NCI-H82 treated with DMSO at 0.1 percent for 48 hours (cell line): ENCODE measurements at regions not wholly inside any gene's neighbourhood (a gene's known extent, or its start where the extent isn't known, plus 50 kb on each side); places are given as distances from the start of the nearest gene placed in this dataset.
"Not testable (repeated sequence)": the region's sequence is repeated elsewhere in the genome, so short reads cannot be mapped to it uniquely, and the experiment has no call there.

Experiments used
- DNase-seq: peaks from one replicate; lab custom pipeline; 2025; ENCODE audit not compliant: unreplicated experiment; lab: John Stamatoyannopoulos, UW

DNA sequence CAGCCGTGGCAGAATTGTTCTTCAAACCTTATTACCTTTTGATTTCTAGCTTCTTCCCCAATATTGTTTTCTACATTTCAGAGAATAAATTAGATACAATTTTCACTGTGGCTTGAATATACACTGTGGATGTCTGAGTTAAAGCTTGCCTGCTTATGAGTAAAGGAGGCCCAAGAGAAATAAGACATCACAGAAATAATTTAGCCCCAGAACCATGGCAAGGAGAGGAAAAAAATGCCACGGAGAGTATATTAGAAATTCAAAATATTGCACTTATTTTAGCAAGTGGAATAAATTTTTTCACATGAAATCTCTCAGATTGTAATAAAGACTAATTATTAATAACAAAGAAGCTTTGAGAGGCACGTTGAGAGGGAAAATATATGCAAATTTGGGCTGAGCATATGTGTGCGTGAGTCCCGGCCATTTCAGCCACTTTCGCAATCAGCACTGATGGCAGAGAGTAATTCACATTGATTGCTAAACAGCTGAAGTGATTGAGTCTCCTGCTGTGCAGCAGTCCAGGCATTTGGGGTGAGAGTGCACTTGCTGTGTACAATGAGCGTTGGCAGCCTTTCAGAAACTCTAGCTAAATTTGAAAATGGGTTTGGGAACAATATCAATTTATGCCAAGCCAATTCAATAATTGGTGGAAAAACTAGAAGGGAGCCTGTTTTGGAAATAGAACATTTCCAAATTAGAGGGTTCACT is 596.0 kb downstream of the EPM2A start:
- no peak for DNase-seq

DNA sequence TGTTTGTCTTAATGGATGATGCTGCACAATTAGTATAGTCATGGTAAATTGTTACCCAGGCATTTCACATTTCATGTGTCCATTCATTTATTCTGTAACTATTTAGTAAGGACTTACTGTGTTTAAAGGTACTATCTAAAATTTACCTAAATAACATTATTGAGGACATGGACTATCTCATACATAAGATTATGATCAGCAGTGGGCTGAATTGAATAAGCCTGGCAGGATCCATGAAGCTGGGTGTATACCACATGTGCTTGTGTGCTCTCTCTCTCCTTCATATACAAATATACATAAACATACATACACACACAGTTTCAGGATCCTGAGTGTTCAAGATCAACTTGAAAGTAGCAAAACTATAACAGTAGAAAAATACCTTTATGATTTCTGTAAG is 595.4 kb downstream of the EPM2A start:
- no peak for DNase-seq

DNA sequence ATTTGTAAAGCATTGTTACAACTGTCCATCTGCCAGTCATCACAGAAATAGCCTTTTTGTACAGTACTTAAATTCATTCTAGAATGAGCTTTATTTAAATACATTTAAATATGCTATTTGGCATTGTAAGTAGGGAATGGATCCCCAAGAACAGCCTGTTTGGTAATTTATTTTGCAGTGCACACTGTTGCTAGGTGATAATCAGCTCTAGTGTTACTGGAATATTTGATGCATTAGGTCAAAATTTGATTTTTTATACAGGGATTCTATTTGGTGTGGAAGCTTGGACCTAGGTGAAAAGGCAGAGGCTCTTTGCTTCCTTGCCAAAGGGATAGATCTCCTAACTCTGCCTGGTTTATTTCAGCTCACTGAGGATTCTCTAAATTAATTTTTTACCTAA is 593.7 kb downstream of the EPM2A start:
- no peak for DNase-seq

DNA sequence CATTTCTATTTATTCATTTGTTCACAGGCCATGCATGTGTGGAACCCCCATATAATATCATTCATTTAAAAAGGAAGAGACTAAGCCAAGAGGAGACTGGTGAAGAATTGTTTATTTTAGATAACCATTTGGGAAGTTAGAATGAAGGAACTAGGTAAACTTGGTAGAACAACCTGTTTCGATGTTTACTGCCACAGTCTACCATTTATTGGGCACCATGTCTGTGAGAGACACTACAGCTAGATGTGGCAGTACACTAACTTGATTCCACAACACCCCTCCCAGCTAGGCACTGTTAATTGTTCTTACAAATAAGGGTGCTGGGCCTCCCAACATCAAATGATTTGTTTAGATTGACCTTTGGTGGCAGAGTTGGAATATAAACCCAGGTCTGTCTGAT is 592.4 kb downstream of the EPM2A start:
- no peak for DNase-seq

DNA sequence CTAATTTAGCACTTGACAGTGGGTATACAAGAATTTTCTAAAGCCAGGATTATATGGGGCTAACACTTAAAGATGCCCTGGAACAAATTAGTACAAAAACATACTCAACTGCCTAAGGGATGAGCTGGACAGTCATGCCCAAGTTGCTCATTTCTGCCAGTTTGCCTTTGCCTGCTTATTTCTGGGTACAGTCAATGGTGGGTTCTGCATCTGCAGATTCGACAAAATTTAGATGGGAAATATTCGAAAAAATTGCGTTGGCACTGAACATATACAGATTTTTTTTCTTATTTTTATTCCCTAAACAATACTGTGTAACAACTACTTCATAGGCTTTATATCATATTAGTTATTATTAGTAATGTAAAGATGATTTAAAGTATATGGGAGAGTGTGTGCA is 591.9 kb downstream of the EPM2A start:
- no peak for DNase-seq

DNA sequence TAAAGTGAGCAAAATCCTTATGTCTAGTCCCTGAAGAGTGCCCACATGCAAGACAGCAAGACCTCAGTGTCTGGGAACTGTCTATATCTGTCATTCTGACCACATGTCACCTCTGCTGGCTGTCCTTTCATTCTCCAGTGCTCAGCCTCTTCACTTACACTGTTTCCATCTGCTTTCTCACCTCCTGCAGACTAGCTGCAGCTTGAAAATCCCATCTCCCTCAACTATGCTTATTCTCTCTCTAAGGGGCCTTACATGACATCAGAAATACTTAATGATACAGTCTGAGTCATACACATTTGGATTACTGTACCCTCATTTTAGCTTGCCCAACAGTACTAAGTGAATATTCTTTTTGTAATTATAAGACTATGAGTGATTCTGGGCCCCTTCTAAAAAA is 587.8 kb downstream of the EPM2A start:
- DNase-seq, result no peak

DNA sequence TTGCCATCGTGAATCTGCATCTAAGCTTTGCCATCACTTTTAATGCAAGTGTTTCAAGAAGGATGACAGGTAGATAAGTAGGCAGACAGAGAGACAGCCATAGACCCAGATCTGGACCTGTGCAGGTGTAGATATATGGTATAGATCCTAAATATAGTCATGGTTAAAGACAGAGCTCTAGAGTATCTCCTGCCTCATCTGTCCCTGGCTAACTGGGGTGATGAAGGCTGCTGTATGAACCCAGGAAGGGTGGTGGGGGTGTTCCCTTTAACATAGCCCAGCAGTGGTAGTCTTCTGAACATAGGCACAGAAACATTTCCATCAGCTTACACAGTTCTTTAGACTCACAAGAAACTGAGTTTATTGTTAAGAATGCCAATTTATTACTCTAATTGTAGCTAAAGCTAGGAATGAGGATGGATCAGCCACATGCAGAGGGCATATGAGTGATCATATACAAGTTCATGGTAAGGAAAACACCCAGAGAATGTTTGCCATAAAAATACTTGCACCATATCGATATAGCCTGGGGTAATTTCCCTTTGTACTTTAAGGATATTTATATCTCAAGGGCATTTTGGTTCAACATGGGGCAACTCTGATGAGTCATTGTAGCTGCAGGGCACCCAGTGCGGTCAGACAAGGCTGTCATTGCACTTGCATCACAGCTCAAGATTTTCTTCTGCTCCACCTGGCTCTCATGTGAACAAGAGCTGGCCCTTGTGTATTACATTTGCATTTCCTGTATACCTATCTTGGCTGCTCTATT is 587.2 kb downstream of the EPM2A start:
- no peak for DNase-seq

DNA sequence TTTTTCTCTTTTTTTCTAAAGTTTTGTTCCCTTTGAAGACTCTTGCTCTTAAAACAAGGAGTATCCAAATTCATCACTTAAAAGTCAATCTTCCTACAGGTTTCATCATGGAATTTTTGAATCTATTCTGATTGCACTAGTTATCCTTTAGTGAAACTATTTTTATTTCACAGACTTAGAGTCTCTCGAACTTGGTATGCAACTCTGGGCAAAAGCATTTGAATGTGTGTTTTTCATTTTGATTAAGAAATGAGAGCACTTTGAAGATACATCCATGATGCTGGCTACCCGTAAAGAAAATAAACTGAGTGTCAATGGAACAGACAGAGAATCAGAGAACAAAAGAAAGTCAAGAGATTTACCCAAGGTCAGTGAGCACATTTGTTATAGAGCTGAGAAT is 586.5 kb downstream of the EPM2A start:
- no peak for DNase-seq

DNA sequence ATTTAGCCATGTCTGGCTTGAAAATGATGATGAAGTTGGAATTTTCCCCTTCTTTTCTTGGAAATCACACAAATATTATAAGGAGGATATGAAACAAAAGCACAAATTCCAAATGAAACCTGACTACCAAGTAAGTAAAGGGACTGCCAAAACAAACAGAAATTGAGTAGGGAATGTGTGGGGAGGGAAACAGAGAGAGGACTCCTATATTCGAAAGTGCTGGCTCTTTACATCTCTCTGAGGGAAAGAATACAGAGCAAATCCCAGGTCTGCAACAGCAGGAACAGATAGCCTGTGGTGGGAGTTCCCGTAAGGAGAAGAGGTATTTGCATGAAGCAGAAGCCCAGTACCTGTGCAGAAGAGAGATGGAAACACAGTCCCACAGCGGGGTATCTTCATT is 583.7 kb downstream of the EPM2A start:
- no peak for DNase-seq

DNA sequence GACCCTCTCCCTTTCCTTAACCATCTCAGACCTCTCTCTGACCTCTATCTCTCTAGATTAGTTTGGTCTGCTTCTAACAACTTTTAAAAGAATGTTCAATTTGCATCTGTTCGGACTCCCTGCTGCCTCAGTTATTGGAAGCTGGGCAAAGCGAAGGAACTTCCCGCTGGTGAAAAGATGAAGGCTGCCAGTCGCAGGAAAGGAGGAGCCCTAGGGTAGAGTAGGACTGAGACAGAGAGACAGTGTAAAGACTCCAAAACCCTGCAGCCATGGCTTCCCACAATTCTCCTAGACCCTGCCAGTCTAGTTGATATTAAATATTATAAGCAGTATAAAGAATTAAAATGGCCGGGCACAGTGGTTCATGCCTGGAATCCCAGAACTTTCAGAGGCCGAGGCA is 581.8 kb downstream of the EPM2A start:
- no peak for DNase-seq

DNA sequence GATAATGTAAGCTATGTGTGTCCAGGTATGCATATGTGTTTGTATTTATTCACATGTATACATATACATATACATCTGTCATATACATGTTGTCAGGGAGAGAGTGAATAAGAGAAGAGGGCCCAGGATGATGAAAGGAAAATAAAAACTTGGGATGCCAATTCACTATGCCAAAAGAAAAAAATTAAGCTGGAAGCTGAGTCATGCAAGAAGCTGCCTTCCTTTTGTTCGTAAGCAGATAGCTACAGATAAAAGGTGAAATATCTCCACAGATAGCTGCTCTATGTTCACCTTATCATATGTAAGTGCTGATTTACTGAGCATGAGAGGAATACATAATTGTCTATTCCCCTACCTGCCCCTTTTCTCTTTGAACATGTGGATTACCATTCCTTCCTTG is 579.9 kb downstream of the EPM2A start:
- DNase-seq, result no peak

DNA sequence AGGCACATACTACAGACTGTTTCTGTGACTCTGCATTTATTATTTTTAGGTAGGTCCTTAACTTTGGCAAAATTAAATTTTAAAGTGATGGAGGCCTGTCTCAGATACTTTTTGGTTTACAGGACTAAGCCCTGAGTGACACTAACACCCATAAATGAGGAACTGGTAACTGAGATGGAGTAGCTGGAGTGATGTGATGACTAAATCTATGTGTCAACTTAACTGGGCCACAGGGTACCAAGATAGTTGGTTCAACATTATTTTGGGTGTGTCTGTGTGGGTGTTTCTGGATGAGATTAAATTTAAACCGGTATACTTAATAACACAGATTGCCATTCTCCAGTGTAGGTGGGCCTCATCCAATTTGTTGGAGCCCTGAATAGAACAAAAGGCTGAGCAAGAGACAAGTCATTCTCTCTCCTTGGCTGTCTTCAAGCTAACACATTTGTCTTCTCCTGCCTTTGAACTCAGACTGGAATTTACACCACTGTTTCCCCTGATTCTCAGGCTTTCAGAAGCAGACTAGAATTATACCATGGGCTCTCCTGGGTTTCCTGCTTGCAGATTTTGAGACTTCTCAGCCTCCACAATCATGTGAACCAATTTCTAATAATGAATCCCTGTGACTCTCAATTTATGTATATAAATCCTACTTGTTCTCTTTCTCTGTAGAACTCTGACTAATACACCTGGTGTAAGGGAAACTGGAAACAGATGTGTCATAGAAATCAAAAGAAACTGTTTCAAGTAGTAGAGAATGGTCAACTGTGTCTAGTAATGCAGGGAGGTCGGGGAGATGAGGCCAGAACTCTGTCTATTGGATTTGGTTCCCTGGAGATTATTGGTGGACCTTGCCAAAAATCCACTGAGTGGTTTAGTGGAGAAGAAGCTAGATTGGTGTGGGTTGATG is 579.2 kb downstream of the EPM2A start:
- no peak for DNase-seq

DNA sequence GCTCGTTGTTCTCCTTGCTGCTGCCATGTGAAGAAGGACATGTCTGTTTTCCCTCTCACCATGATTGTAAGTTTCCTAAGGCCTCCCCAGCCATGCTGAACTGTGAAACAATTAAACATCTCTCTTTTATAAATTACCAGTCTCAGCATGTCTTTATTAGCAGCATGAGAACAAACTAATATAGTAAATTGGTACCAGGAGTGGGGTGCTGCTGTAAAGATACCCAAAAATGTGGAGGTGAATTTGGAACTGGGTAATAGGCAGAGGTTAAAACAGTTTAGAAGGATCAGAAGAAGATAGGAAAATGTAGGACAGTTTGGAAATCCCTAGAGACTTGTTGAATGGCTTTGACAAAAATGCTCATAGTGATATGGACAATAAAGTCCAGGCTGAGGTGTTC is 576.7 kb downstream of the EPM2A start:
- DNase-seq, result not testable (repeated sequence)

DNA sequence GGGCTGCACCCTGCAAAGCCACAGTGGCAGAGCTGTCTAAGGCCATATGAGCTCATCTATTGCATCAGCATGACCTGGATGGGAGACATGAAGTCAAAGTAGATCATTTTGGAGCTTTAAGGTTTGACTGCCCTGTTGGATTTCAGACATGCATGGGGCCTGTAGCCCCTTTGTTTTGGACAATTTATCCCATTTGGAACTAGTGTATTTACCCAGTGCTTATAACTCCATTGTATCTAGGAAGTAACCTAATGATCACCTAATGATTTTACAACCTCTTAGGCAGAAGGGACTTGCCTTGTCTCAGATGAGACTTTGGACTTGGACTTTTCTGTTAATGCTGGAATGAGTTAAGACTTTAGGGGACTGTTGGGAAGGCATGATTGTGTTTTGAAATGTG is 575.4 kb downstream of the EPM2A start:
- DNase-seq, result no peak

DNA sequence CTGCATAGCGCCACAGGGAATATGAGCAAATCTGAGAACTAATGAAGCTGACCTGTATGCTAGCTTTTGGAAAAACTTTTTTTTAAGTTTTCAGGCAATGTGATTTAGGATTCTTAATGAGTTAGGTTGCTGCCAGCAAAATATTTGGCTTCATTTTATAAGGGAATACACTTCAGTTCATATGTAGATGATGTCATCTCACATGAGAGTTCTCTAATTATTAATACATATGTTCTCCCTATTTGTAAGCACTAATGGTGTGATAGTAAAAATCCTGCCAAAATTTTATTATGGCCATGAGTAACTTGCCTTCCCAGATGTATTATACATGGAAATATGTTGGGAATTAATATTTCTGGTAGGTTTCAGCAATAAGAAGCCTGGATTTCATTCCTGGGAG is 573.8 kb downstream of the EPM2A start:
- DNase-seq, result no peak

DNA sequence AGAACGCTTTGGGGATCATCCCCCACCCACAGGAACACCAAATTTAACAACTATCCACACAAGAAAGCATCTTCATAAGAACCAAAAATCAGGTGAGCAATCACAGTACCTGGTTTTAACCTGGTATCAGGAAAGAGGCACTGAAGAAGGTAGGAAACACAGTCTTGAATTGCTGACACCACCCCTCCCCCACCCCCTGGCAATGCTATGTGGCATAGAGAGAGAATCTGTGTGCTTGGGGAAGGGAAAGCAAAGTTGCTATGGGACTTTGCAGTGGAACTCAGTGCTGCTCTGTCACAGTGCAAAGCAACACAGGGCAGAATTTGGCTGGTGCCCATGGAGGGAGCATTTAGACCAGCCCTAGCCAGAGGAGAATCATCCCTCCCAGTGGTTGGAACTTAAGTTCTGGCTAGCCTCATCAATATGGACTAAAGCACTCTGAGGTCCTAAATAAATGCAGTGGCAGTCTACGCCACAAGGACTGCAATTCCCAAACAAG is 565.5 kb downstream of the EPM2A start:
- DNase-seq, result no peak

DNA sequence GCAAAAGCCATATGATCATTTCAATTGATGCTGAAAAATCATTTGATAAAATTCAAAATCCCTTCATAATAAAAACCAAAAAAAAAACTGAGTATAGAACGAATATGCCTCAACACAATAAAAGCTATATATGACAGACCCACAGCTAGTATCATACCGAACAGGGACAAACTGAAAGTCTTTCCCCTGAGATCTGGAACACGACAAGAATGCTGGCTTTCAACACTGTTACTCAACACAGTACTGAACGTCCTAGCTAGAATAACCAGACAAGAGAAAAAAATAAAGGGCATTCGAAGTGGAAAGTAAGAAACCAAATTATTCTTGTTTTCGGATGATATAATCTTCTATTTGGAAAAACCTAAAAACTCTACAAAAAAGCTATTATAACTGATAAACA is 559.9 kb downstream of the EPM2A start:
- no peak for DNase-seq

DNA sequence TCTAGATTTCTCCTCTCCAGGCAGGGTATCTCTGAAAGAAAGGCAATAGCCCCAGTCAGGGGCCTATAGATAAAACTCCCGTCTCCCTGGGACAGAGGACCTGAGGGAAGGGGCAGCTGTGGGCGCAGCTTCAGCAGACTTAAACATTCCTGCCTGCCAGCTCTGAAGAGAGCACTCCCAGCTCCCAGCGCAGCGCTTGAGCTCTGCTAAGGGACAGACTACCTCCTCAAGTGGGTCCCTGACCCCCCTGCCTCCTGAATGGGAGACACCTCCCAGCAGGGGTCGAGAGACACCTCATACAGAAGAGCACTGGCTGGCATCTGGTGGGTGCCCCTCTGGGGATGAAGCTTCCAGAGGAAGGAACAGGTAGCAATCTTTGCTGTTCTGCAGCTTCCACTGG is 556.9 kb downstream of the EPM2A start:
- DNase-seq, result no peak

DNA sequence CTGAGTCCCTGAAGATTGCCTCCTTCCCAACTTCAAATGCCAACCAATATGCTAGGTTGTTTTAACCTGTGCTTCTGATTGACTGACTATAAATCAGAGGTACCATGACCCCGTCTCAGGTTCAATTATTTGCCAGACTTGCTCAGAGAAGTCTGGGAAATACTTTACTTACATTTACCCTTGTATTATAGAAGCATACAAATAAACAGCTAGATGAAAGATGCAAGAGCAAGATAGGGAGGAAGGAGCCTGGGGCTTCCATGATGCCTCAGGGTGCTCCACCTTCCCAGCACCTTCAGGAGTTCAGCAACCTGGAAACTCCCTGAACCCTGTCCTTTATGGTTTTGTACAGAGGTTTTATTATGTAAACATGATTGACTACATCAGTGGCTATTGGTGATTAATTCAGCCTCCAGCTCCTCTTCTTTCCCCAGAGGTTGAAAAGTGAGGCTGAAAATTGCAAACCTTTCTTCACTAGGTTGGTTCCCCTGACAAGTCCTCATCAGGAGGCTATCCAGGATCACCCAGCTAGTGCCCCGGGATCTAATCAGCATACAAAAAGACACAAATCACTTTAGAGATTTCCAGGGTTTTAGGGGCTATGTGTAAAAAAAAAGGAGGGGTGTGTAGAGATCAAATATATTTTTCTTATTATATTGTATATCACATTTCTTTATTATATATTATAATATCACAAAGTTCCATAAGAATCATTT is 547.7 kb downstream of the EPM2A start:
- DNase-seq, result no peak

DNA sequence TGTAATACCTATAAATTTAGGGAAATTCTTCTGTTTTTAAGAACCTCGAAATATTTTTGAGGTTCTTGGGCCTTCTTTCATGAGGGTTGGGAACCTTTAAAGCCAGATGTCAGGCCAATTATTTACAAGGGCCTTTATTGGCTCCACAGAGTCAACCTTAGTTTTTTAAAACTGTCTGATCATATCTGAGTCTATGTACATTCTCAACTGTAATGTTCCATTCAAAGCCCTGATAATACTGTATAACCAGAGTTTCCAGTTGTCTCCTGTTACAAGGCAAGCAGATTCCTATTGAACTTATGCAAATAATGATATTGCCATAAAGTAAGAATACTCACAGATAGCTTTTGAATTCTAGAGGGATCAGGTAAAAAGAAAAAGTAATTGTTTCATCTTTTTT is 545.5 kb downstream of the EPM2A start:
- no peak for DNase-seq

DNA sequence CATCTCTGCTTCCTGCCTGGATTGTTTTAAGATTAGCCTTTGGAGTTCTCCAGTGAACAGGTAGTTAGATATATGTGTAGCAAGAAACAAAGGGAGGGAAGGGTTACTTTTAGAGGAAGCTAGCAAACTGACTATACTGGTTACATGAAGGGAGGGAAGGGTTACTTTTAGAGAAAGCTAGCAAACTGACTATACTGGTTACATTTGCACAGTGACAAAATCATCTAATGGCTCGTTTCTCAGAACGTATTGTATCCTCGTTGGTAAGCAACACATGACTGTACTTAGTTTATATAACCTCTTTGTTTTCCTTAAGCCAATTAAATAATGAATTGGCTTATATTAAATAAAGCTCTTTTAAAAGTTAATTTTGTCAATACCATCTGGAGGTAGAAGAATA is 540.9 kb downstream of the EPM2A start:
- no peak for DNase-seq
